ENCODE measurements at regions not wholly inside any gene's neighbourhood (a gene's known extent, or its start where the extent isn't known, plus 50 kb on each side); places are given as distances from the start of the nearest gene placed in this dataset.

GRCh38 chr13:73579574-73580274 is 520.9 kb downstream of the KLF5 start:
- H3K27ac Mint-ChIP-seq, result no peak overlapping the region
- POLR2A ChIA-PET, result no interaction called here
- no peak overlapping the region for H3K4me3 Mint-ChIP-seq
- TF ChIP-seq, protein P1, sequence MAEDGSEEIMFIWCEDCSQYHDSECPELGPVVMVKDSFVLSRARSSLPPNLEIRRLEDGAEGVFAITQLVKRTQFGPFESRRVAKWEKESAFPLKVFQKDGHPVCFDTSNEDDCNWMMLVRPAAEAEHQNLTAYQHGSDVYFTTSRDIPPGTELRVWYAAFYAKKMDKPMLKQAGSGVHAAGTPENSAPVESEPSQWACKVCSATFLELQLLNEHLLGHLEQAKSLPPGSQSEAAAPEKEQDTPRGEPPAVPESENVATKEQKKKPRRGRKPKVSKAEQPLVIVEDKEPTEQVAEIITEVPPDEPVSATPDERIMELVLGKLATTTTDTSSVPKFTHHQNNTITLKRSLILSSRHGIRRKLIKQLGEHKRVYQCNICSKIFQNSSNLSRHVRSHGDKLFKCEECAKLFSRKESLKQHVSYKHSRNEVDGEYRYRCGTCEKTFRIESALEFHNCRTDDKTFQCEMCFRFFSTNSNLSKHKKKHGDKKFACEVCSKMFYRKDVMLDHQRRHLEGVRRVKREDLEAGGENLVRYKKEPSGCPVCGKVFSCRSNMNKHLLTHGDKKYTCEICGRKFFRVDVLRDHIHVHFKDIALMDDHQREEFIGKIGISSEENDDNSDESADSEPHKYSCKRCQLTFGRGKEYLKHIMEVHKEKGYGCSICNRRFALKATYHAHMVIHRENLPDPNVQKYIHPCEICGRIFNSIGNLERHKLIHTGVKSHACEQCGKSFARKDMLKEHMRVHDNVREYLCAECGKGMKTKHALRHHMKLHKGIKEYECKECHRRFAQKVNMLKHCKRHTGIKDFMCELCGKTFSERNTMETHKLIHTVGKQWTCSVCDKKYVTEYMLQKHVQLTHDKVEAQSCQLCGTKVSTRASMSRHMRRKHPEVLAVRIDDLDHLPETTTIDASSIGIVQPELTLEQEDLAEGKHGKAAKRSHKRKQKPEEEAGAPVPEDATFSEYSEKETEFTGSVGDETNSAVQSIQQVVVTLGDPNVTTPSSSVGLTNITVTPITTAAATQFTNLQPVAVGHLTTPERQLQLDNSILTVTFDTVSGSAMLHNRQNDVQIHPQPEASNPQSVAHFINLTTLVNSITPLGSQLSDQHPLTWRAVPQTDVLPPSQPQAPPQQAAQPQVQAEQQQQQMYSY (CRISPR knock-in tag; IDR thresholded peaks at IDR 0.05), result no peak
- TF ChIP-seq NR1H2 (CRISPR knock-in tag; IDR thresholded peaks at IDR 0.05) (no peak), ZNF232 (CRISPR knock-in tag; IDR thresholded peaks at IDR 0.05) (no peak), HMGA2 (CRISPR knock-in tag; IDR thresholded peaks at IDR 0.05) (no peak), NFYB (CRISPR knock-in tag; conservative IDR thresholded peaks at IDR 0.05; ENCODE audit: low read depth) (no peak), MYBL2 (CRISPR knock-in tag; IDR thresholded peaks at IDR 0.05) (no peak), CREB1 (CRISPR knock-in tag; IDR thresholded peaks at IDR 0.05) (no peak), ZNF317 (CRISPR knock-in tag; IDR thresholded peaks at IDR 0.05; ENCODE audit: borderline replicate concordance, low read depth) (no peak)
- H3K9me3 Mint-ChIP-seq, result peaks cover 2% of the 10 kb centered on the region; the same call in 1 of the 2 replicates
- H3K4me1 Mint-ChIP-seq, result peaks cover 10% of the 10 kb centered on the region
- H3K36me3 Mint-ChIP-seq, result peaks cover 4% of the 10 kb centered on the region; the same call in 1 of the 2 replicates
- CTCF ChIA-PET, result no interaction called here
- ATAC-seq (no peak), DNase-seq (ENCODE audit: low spot score) (no peak)
- H3K27me3 Mint-ChIP-seq (ENCODE audit: low read depth), result no peaks in the 10 kb centered on the region

DNA sequence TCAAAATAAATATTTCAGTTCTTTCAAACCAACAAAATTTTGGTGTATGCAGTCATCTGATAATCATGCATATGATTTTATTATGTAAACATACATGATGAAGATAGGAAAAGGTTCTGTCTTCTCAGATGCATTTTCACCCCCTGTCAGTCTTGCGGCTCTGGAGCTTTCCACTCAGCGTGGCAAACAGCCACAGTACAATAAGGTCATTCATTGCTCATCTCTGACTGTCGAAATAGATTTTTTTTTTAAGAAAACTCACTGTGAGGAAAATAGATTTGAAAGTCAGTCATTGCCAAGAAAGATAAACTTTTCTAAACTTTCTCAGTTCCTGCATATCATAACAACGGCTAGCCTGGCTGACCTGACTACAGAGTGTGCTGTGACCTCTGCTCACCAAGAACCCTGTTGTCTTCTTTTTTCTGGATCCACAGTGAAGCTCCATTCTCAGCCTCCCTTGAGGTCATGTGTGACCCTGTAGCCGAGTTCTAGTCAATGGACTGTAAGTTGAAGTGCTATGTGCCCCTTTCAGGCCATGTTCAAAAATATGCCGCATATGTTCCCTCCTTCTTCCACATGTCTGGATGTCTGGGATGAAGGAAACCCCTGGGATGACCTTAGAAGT is 519.6 kb downstream of the KLF5 start:
- ChIA-PET POLR2A (no interaction called here), CTCF (no interaction called here)
- peaks cover 6% of the 10 kb centered on the region; the same call in 1 of the 2 replicates for H3K36me3 Mint-ChIP-seq
- no peak for DNase-seq (ENCODE audit: low spot score)
- H3K9me3 Mint-ChIP-seq, result peaks cover 6% of the 10 kb centered on the region
- H3K4me1 Mint-ChIP-seq, result peaks cover 7% of the 10 kb centered on the region
- no peak for ATAC-seq
- no peak overlapping the region for H3K27ac Mint-ChIP-seq
- H3K4me3 Mint-ChIP-seq, result no peak overlapping the region
- TF ChIP-seq NR3C1 (CRISPR knock-in tag; conservative IDR thresholded peaks at IDR 0.05; ENCODE audit: low read depth), result no peak
- TF ChIP-seq TEAD1 (CRISPR knock-in tag; IDR thresholded peaks at IDR 0.05), result no peak
- TF ChIP-seq ZNF416 (CRISPR knock-in tag; IDR thresholded peaks at IDR 0.05), result no peak
- TF ChIP-seq, protein P2, sequence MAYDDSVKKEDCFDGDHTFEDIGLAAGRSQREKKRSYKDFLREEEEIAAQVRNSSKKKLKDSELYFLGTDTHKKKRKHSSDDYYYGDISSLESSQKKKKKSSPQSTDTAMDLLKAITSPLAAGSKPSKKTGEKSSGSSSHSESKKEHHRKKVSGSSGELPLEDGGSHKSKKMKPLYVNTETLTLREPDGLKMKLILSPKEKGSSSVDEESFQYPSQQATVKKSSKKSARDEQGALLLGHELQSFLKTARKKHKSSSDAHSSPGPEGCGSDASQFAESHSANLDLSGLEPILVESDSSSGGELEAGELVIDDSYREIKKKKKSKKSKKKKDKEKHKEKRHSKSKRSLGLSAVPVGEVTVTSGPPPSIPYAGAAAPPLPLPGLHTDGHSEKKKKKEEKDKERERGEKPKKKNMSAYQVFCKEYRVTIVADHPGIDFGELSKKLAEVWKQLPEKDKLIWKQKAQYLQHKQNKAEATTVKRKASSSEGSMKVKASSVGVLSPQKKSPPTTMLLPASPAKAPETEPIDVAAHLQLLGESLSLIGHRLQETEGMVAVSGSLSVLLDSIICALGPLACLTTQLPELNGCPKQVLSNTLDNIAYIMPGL (CRISPR knock-in tag; IDR thresholded peaks at IDR 0.05), result no peak
- TF ChIP-seq, protein P3, sequence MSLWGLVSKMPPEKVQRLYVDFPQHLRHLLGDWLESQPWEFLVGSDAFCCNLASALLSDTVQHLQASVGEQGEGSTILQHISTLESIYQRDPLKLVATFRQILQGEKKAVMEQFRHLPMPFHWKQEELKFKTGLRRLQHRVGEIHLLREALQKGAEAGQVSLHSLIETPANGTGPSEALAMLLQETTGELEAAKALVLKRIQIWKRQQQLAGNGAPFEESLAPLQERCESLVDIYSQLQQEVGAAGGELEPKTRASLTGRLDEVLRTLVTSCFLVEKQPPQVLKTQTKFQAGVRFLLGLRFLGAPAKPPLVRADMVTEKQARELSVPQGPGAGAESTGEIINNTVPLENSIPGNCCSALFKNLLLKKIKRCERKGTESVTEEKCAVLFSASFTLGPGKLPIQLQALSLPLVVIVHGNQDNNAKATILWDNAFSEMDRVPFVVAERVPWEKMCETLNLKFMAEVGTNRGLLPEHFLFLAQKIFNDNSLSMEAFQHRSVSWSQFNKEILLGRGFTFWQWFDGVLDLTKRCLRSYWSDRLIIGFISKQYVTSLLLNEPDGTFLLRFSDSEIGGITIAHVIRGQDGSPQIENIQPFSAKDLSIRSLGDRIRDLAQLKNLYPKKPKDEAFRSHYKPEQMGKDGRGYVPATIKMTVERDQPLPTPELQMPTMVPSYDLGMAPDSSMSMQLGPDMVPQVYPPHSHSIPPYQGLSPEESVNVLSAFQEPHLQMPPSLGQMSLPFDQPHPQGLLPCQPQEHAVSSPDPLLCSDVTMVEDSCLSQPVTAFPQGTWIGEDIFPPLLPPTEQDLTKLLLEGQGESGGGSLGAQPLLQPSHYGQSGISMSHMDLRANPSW (CRISPR knock-in tag; conservative IDR thresholded peaks at IDR 0.05; ENCODE audit: low read depth), result no peak
- no peak for TF ChIP-seq ZMAT4 (CRISPR knock-in tag; IDR thresholded peaks at IDR 0.05)
- no peak for TF ChIP-seq HMGA2 (CRISPR knock-in tag; IDR thresholded peaks at IDR 0.05)
- no peak for TF ChIP-seq PRRX2 (CRISPR knock-in tag; IDR thresholded peaks at IDR 0.05)
- TF ChIP-seq NFATC4 (CRISPR knock-in tag; IDR thresholded peaks at IDR 0.05), result no peak
- TF ChIP-seq ZNF532 (CRISPR knock-in tag; IDR thresholded peaks at IDR 0.05; ENCODE audit: borderline replicate concordance), result no peak
- no peak for TF ChIP-seq CREM (CRISPR knock-in tag; IDR thresholded peaks at IDR 0.05)
- TF ChIP-seq FOXP4 (CRISPR knock-in tag; IDR thresholded peaks at IDR 0.05), result no peak
- no peaks in the 10 kb centered on the region for H3K27me3 Mint-ChIP-seq (ENCODE audit: low read depth)

All from WTC11 (cell line).